ENCODE measurements at regions not wholly inside any gene's neighbourhood (a gene's known extent, or its start where the extent isn't known, plus 50 kb on each side); places are given as distances from the start of the nearest gene placed in this dataset.

GRCh38 chr5:56746553-56747339, 68.6 kb upstream of the MAP3K1 start (continued):
- TF ChIP-seq, protein P1, sequence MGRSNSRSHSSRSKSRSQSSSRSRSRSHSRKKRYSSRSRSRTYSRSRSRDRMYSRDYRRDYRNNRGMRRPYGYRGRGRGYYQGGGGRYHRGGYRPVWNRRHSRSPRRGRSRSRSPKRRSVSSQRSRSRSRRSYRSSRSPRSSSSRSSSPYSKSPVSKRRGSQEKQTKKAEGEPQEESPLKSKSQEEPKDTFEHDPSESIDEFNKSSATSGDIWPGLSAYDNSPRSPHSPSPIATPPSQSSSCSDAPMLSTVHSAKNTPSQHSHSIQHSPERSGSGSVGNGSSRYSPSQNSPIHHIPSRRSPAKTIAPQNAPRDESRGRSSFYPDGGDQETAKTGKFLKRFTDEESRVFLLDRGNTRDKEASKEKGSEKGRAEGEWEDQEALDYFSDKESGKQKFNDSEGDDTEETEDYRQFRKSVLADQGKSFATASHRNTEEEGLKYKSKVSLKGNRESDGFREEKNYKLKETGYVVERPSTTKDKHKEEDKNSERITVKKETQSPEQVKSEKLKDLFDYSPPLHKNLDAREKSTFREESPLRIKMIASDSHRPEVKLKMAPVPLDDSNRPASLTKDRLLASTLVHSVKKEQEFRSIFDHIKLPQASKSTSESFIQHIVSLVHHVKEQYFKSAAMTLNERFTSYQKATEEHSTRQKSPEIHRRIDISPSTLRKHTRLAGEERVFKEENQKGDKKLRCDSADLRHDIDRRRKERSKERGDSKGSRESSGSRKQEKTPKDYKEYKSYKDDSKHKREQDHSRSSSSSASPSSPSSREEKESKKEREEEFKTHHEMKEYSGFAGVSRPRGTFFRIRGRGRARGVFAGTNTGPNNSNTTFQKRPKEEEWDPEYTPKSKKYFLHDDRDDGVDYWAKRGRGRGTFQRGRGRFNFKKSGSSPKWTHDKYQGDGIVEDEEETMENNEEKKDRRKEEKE (IDR thresholded peaks at IDR 0.05; ENCODE audit: borderline replicate concordance in 1 of 2, control insufficient read depth in 1 of 2, low read depth in 2 of 2, low read length in 1 of 2): no peak
- TF ChIP-seq TARDBP (IDR thresholded peaks at IDR 0.05) (no peak), ZFP36 (IDR thresholded peaks at IDR 0.05; ENCODE audit: low read depth, low read length, partially characterized antibody) (no peak), NFRKB (IDR thresholded peaks at IDR 0.05; ENCODE audit: low read depth) (no peak), EP300 (IDR thresholded peaks at IDR 0.05; ENCODE audit: low read length) (no peak), ZNF407 (IDR thresholded peaks at IDR 0.05; ENCODE audit: low read depth) (no peak), SRSF9 (IDR thresholded peaks at IDR 0.05; ENCODE audit: borderline replicate concordance, low read depth, low read length) (no peak)
- TF ChIP-seq, protein P2, sequence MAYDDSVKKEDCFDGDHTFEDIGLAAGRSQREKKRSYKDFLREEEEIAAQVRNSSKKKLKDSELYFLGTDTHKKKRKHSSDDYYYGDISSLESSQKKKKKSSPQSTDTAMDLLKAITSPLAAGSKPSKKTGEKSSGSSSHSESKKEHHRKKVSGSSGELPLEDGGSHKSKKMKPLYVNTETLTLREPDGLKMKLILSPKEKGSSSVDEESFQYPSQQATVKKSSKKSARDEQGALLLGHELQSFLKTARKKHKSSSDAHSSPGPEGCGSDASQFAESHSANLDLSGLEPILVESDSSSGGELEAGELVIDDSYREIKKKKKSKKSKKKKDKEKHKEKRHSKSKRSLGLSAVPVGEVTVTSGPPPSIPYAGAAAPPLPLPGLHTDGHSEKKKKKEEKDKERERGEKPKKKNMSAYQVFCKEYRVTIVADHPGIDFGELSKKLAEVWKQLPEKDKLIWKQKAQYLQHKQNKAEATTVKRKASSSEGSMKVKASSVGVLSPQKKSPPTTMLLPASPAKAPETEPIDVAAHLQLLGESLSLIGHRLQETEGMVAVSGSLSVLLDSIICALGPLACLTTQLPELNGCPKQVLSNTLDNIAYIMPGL (CRISPR knock-in tag; IDR thresholded peaks at IDR 0.05): no peak

All from K562 (cell line).